ENCODE measurements at regions not wholly inside any gene's neighbourhood (a gene's known extent, or its start where the extent isn't known, plus 50 kb on each side); places are given as distances from the start of the nearest gene placed in this dataset.
"Not testable (repeated sequence)": the region's sequence is repeated elsewhere in the genome, so short reads cannot be mapped to it uniquely, and the experiment has no call there.

DNA sequence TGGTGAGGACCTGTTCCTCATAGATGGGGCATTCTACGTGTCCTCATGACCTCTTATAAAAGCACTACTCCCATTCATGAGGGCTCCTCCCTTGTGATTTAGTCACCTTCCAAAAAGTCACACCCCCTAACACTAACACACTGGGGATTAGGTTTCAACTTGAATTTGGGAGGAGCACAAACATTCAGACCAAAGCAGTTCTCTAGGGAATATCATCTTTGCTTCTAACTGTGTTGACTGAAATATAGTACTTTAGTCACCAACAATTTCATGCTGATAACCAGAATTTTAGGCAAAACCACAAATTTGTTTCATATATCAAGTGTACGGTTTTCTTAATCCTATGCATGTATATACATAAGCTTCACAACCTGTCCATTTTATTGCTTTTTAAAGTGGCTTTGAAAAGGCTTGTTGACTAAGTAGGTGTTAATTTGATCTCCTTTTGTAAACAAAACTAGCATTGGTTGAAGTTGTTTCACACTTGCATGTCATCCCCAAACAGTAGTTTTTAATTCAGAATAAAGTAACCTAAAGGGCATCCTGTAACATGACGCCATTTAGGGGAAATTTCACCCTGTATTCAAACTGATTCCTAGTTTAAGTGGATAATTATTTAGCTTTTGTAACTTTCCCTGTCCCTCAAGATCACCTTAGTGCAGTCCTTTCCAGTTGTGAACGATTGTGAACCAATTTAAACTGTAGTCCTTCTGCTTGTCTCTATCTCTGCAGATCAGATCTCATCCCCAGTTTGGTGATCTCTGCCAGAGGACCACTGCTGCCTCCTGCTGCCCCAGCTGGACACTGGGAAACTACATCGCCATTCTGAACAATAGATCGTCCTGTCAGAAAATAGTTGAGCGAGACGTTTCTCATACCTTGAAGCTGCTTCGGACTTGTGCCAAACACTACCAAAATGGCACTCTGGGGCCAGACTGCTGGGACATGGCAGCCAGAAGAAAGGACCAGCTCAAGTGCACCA is 141.1 kb downstream of the TLR5 start:
- peak; percentile 17 for DNase-seq

DNA sequence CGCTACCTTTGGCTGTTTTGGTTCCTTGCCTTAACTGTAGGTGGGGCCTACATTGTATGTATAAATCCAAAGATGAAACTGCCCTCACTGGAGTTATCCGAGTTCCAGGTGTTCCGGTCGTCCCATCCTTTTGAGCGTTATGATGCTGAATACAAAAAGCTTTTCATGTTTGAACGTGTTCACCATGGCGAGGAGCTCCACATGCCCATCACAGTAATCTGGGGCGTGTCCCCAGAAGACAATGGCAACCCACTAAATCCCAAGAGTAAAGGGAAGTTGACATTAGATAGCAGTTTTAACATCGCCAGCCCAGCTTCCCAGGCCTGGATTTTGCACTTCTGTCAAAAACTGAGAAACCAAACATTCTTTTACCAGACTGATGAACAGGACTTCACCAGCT is 139.5 kb downstream of the TLR5 start:
- DNase-seq, result no peak

DNA sequence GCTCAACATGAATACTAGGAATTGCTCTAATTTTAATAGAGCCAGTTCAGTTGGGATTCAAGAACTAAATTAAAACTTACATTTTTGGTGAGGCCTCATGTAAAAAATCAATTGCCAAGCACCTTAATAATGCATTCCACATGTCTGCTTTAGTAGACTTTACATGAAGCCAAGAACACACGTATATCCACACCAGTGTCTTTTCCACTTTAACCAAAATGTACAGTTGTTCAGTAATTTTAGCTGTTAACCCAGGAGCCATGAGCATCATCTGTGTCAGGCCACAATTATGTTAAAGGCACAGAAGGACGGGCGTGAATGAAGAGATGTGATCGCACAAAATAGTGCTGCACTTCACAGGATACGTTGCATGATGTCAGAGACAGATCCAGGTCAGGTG is 136.7 kb downstream of the TLR5 start:
- no peak for DNase-seq

DNA sequence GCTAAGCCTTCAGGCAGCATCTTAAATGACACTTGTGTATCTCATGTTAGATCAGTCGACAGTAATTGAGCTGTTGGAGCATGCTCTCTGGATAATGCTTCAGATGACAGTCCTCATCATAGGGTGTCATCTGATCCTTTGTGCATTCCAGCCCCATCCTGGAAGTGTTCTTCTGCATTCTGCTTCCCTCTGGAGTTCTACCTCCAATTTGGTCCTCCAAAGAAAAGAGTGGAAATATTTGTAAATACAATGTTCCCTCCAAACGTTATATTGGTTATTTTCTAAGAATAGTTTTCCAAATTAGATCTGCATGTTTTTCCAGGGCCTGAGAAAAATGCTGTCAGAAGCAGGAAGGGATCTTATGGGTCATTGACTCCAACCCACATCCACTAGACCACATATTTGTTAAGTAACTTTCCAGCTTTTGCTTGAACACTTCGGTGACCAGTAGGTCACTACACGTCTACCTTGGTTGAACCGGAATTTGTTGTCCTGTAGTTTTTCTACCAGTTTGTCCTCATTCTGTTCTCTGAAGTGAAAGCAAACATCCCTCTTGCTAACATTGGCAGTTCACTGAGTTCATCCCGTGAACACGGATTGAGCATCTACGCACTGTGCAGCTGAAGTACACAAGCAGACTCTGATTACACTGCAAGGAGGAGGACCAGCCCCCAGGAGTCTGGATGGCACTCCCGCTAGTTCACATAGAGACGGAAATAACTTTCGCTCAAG is 136.0 kb downstream of the TLR5 start:
- no peak for DNase-seq

DNA sequence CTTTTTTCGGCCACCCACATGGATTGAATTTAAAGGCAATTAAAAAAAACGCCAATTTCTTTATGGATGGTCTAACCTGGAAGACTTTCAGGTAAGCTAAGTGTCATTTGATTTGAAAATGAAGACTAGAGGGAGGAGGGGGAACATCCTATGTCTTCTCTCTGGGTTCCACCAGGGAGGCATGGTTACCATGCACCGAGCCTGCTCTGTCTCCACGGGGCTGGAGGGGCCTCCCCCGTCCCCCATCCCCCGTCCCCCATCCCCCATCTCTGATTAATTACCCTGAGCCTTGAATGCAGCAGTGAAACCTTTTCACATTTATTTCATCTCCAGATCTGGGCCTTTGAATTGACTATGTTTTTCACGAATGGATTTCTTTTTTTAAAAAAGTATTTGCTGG is 135.1 kb downstream of the TLR5 start:
- DNase-seq, result no peak

DNA sequence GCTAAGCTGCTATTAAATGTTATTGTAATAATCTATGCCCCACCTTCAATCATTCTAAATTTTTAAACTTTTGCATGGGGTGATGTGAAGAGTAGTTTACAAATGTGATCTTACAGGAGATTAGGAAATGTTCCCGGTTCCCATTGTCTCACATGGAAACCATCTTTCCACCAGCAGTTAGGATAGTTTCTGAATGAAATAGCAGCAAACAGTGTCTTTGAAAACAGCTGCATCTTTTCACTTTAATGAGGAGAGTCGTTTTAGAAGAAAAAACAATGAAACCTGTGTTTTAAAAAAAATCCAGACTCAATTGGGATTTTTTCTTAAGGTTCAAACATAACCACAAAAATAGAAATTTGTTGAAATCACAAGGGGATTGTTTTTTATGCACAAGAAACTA is 134.2 kb downstream of the TLR5 start:
- no peak for DNase-seq

DNA sequence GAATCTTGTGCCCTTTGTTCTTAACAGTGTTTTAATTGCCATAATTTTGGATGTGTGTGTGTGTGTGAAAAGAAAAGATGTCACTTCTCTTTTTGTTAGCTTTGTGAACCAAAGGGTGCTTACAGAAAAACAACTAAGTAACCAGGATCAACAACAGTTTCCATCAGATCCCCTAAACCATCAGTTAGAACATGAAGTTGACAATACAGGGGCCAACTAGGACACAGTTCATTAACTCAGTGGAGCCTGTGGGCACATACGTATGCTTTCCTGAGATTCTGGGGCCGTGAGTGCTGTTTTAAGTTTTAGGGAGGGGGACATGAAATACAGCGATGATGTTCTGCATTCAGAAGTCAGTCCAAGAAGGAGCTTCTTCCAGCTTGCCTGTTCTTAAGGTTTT is 133.6 kb downstream of the TLR5 start:
- no peak for DNase-seq

DNA sequence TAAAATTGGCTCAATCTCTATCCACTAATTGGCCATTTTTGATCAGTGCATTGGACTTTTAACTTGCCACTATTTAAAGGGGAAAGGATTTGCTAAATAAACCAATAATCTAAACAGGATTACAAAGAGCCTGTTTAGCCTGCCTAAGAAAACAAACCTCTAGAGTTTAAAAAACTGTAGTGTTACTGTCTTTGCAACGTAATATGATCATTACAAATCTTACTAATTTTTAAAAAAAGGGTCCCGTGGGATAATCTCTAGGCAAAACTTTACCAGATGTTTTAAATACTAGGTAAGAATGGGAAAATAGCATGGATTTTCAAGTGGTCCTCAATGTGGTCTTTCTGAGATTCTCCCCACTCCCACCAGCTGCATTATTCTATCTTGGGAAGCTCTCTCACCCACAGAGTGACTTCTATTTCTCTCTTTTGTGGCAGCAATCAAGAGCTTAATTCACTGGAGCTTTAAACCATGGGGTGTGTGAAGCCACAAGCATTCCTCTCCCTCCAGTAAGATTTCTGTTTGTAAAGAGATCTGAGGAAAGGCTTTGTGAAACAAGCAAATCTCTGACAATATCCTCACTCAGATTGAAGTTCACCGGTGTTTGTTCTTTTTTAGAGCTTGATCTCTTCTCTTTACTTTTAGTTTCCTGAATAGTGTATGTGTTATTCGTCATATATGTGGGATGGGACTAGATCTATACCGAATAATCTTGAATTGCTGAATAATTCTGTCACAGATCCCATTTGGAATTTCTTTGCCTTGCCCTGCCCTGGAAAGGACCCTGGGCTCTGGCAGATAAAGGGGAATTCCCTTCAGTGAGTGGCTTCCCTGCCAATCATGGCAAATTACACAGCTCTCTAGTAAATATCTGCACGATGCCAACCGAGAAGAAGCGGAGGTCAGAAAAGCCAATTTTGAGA is 132.2 kb downstream of the TLR5 start:
- peak; percentile 42 for DNase-seq

DNA sequence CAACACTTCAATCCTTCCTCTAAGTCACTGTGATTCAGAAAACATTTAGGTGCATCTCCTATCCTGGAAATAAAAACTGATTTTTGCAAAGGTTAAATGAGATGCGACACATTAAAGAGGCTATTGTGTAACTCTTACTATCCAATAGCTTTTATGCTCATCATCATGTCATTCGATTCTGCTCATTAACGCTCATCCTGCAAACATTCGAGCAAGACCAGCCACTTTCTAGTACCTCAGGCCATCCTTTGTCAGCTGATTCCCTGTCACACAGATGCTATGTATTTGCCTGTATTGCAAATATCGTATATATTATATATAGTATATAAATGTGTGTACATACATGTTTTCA is 131.6 kb downstream of the TLR5 start:
- DNase-seq, result no peak

DNA sequence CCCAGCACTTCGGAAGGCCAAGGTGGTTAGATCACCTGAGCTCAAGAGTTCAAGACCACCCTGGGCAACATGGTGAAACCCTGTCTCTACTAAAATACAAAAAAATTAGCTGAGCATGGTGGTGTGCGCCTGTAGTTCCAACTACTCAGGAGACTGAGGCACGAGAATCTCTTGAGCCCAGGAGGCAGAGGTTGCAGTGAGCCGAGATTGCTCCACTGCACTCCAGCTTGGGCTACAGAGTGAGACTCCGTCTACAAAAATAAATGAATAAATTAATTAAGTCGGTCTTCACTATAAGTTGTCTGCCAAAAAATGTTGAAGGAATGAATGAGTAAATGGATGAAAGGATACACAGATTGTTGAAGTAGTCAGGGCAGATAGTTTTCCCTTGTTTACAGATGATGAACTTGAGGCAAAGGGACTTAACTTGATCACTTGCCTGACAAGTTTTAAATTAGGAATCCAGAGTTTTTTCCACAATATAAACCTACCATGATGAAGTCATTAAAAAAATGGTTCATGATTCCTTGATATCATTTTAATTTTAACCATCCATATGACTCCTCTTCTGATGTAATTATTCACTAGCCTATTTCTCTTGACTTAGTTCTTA is 130.8 kb downstream of the TLR5 start:
- no peak for DNase-seq

DNA sequence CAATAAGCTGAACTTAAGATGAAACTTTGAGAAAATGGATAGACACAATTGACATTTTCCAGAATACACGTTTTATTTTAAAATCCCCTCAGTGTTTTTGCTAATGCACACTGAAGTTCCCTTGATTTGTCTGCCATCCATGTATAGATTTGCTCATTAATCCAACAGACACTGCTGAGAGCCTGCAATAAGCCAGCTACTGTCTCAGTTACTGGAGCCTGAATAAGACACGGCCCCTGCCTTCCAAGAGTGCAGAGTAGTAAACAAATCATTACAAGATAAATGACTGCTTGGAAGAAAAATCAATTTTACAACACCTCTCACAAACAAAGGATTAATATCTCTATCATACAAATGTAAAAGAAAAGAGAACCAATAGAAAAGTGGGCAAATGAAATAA is 130.1 kb downstream of the TLR5 start:
- DNase-seq, result no peak

DNA sequence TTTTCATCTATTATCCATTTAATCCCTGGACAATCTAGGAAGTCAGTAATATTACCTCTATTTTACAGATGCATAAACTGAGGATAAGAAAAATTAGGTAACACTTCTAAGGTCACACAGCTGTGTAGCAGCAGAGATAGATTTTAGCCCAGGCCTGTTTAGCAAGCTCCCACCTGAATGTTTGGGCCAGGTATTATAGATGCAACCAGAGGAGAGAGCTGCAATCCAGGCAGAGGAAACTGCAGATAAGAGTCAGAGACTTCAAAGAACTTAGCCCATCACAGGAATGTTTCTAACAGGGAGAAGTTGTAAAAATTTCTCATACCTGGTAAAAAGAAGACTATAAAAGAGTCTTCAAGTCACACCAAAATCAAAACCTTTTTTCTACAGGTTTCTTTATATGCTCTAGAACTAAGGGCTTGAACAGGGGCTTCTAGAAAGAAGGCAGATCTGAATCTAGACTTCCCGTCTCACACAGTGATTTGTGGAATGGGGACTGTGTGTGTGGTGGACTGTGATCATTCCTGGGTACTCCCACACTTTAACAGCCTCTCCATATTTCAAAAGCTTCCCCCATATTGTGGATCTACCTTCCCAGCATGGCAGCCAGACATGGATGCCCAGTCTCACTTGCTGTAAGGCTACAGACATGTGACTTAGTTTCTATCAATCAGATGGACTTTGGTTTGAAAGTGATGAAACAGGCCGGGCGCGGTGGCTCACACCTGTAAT is 128.7 kb downstream of the TLR5 start:
- no peak for DNase-seq

DNA sequence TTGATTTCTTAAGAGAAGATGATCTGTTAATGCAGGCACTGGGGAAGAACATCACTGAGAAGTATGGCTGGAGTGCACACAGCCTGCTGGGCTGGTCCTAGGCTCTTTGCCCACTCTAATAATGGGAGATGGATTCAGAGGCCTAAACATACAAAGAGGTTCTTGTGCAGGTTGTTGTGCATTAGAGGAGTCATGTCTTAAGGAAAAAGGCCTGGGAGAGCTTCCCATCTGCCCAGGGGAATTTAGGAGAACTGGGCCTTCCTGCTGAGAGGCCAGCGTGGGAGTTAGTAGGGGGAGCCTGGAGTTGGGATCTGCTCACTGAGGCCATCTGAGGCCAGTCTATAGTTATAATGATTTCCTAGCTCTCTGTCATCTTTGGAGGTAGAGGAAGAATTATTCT is 126.7 kb downstream of the TLR5 start:
- no peak for DNase-seq

DNA sequence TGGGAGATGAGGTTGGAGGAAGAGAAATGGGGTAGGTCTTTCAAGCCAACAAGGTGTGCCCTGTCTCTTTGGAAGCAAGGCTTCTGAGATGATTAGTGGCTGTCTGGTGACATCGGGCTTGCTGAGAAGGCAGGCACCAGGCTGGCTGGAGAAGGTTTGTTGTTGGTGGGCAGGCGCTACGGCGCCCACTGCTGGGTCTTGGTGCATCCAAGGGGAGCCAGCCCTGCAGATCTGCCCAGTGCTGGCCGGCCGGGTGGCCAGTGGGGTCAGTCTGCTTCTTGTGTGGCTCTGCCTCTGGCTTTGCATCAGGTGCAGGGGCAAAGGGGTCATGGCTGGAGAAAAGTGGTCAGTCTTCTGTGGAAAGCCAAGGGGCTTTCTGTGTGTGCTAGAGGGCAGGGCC is 126.2 kb downstream of the TLR5 start:
- DNase-seq, result no peak

DNA sequence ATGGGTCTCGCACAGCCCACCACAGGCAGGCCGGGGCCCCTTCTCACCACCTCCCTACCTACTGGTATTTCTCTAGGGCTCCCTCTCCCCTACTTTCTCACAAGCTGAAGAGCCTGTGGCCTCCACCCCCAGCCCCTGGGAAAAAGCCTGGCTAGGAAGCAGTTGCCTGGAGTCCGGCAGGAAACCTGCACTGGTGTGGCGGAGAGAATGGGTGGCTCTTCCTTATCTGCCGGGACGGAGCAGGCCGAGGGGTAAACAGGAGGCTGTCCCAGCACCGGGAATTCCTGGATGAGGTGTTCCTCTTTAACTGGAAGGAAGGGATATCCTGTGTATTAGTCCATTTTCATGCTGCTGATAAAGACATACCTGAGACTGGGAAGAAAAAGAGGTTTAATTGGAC is 125.8 kb downstream of the TLR5 start:
- DNase-seq, result no peak

DNA sequence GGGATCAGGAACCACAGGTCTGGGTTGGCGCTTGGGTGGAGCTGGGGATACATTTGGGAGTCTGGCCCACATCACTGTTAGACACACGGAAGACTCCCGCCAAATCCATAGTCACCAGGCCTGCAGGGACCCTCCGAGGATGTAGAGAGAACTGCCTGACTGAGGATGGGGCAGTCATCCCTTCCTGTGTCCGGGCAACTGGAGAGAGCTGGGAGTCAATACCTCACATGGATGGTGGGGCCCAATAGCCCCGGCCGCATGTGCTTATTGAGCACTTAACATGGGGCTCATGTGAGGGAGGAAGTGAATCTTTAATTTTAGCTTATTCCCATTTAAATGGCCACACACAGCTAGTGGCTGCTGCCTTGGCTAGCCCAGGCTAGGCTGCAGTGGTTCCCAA is 124.5 kb downstream of the TLR5 start:
- no peak for DNase-seq

DNA sequence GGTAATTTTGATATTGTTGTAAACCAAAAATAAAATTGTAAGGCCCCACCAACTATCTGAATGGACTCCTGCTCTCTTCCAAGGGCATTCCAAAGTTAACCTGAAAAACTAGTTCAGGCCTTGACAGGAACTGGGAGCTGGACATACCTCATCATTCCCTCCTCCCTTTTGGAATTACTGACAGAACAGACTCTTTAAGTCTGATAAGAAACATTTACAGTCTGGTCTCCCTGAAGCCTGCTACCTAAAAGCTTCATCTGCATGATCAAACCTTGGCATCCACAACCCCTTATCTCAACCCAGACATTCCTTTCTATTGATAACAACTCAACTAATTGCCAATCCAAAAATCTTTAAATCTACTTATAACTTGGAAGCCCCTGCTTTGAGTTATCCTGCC is 123.8 kb downstream of the TLR5 start:
- no peak for DNase-seq

DNA sequence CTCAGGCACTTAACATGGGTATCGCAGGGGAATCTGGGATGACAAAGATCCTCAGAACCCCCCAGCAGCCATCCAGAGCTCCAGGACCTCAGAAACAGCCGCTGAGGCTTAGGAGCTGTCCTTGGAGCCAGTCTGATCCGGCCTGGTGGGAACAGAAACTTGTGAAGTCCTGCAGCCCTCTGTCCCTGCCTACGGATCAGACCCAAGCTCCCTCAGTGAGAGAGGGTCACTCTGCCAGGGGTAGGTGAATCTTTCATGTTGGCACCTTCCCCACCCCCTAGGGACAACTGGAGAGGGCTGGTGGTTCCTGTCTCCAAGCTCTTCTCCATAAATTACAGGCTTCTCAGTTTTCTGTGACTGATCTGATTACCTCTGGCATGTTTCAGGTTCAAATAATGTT is 122.3 kb downstream of the TLR5 start:
- DNase-seq, result no peak

DNA sequence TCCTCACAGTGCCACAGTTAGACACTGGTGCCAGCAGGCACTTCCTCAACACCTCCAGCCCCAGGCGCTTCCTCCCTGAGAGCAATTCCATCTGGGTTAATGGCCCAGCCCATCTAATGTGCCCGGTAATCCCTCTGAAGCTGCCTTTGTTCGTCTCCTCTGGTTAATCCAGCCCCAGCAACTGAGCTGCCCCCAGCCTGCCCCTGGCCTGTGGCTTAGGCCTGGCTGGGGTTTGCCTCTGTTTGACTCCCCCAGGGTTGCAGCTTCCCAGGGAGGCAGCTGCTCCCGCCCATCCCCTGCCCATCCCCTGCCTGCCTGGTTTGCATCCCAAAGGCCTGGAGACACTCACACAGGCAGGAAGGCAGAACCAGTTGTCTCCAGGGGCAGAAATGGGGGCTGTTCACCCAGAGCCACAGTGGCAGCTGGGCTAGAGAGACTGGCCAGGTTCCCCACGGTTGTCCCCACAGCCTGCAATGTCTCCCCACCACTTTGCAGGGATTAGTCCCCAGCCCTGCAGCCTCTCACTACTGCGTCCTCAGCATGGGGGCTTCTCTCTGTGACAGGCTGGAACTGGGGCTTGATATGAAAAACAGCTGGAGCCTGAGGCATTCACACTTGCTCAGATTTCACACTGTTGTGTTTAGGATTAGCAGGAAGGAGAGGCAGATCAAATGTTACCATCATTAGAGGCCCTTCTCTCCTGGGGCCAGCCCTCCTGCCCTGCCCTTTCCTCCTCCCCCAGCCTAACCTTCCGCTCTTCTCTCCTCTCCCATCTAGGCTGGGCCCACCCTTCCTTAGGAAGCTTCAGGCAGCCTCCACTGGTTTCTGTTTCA is 120.2 kb downstream of the TLR5 start:
- DNase-seq, result no peak

DNA sequence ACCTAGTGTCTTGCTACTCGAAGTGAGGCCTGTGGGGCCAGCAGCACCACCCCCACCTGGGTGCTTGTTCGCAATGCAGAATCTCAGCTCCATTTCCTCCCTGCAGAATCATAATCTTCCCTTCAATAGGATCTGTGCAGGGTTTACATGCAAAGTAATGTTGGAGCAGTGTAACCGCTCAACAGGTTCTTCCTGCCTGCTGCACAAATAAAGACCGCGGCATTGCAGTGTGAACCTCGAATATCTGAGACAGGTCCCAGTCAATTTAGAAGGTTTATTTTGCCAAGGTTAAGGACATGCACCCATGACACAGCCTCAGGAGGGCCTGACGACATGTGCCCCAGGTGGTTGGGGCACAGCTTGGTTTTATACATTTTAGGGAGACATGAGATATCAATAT is 119.2 kb downstream of the TLR5 start:
- DNase-seq, result no peak

DNA sequence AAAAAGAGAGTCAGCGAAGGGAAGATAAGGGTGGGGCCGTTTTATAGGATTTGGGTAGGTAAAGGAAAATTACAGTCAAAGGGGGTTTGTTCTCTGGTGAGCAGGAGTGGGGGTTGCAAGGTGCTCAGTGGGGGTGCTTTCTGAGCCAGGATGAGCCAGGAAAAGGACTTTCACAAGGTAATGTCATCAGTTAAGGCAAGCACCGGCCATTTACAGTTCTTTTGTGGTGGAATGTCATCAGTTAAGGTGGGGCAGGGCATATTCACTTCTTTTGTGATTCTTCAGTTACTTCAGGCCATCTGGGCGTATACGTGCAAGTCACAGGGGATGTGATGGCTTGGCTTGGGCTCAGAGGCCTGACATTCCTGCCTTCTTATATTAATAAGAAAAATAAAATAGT is 118.6 kb downstream of the TLR5 start:
- not testable (repeated sequence) for DNase-seq

Data from fibroblast of skin of scalp (primary cell).